ENCODE measurements at regions not wholly inside any gene's neighbourhood (a gene's known extent, or its start where the extent isn't known, plus 50 kb on each side); places are given as distances from the start of the nearest gene placed in this dataset.

DNA sequence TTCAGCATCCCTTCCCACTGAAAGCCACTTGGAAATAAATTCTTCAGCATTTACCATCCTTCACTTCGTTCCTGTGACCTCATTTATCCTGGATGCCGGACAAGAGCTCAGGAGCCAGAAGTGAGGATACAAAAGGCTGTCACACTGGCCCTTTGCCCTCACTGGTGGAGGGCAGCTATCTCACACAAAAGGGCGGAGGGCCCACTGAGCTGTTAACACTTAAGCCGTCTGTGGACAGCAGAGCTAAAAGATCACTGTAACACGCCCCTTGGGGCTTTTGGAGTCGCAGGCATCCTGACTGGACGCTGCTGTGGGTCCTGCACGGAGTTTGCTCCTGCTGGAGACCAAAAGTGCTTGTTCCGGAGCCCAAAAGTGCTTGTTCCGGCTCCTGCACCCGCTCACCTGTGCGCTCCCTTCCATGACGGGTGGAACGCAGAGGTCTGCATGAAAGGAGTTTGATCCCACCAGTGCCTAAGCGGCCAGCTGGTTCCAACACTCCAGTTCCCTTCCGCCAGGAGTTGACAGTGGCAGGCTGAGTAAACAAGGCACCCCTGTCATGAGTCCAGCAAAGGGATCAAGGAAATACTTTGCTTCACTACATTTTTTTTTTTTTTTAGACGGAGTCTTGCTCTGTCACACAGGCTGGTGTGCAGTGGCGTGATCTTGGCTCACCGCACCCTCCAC, 572.0 kb upstream of the LINC00305 start:
- DNase-seq: no peak
- no peak overlapping the region for H3K9ac ChIP-seq (ENCODE audit: low read length)
- H3K27me3 ChIP-seq (replicated peaks; ENCODE audit: insufficient read depth, low read length): no peaks in the 10 kb centered on the region
- TF ChIP-seq EZH2 (optimal IDR thresholded peaks at IDR 0.05; ENCODE audit: low read depth, low read length): no peak
- no peaks in the 10 kb centered on the region for H3F3A ChIP-seq (ENCODE audit: insufficient read depth, low read length)
- H3K4me3 ChIP-seq (ENCODE audit: low read length): no peak overlapping the region
- no peaks in the 10 kb centered on the region for H3K4me1 ChIP-seq (ENCODE audit: low read length)
- no peaks in the 10 kb centered on the region for H3K79me2 ChIP-seq (ENCODE audit: low read length)
- no peaks in the 10 kb centered on the region for H4K20me1 ChIP-seq (ENCODE audit: insufficient read depth, low read length)
- no peak overlapping the region for H3K4me2 ChIP-seq (ENCODE audit: low read depth, low read length)
- H3K27ac ChIP-seq (ENCODE audit: low read length): no peak overlapping the region
- no peaks in the 10 kb centered on the region for H3K9me3 ChIP-seq (replicated peaks; ENCODE audit: insufficient read depth, low read length)
- no peaks in the 10 kb centered on the region for H3K9me2 ChIP-seq (replicated peaks; ENCODE audit: insufficient read depth, low read length)
- no peak overlapping the region for H2AFZ ChIP-seq (ENCODE audit: low read length)
- no peaks in the 10 kb centered on the region for H3K36me3 ChIP-seq (replicated peaks; ENCODE audit: insufficient read depth, low read length)

DNA sequence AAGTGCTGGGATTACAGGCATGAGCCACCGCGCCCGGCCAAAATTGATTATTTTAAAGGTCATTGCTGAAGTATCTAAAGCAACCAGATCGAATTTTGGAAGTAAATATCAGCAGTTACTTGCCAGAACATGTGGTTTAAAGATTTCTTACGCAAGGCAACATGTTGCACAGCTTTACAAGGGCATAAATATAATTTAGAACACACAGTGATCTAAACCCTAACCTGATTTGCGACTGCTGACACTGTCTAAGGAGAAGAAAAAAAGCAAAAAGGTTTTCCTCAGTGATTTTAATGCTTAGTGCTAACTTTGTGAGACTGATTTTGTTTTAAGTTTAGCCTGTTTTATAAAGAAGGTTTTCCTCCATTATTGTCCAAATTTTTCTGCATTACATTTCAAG, 569.9 kb upstream of the LINC00305 start:
- Histone ChIP-seq H2AFZ (ENCODE audit: low read length) (no peak overlapping the region), H3K4me3 (ENCODE audit: low read length) (no peak overlapping the region), H3K9me3 (replicated peaks; ENCODE audit: insufficient read depth, low read length) (no peaks in the 10 kb centered on the region), H3K9me2 (replicated peaks; ENCODE audit: insufficient read depth, low read length) (no peaks in the 10 kb centered on the region), H3K27me3 (replicated peaks; ENCODE audit: insufficient read depth, low read length) (no peaks in the 10 kb centered on the region), H3K4me2 (ENCODE audit: low read depth, low read length) (no peak overlapping the region), H3K36me3 (replicated peaks; ENCODE audit: insufficient read depth, low read length) (no peaks in the 10 kb centered on the region), H3K27ac (ENCODE audit: low read length) (no peak overlapping the region), H3K4me1 (ENCODE audit: low read length) (no peaks in the 10 kb centered on the region; the same call in 1 of the 2 replicates), H4K20me1 (ENCODE audit: insufficient read depth, low read length) (no peaks in the 10 kb centered on the region), H3K79me2 (ENCODE audit: low read length) (no peaks in the 10 kb centered on the region), H3F3A (ENCODE audit: insufficient read depth, low read length) (no peaks in the 10 kb centered on the region), H3K9ac (ENCODE audit: low read length) (no peak overlapping the region)
- no peak for DNase-seq
- TF ChIP-seq, protein P1, sequence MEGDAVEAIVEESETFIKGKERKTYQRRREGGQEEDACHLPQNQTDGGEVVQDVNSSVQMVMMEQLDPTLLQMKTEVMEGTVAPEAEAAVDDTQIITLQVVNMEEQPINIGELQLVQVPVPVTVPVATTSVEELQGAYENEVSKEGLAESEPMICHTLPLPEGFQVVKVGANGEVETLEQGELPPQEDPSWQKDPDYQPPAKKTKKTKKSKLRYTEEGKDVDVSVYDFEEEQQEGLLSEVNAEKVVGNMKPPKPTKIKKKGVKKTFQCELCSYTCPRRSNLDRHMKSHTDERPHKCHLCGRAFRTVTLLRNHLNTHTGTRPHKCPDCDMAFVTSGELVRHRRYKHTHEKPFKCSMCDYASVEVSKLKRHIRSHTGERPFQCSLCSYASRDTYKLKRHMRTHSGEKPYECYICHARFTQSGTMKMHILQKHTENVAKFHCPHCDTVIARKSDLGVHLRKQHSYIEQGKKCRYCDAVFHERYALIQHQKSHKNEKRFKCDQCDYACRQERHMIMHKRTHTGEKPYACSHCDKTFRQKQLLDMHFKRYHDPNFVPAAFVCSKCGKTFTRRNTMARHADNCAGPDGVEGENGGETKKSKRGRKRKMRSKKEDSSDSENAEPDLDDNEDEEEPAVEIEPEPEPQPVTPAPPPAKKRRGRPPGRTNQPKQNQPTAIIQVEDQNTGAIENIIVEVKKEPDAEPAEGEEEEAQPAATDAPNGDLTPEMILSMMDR (IDR thresholded peaks at IDR 0.05; ENCODE audit: low read length): no peak
- TF ChIP-seq EZH2phosphoT487 (IDR thresholded peaks at IDR 0.05; ENCODE audit: low read length): no peak
- no peak for TF ChIP-seq EZH2 (optimal IDR thresholded peaks at IDR 0.05; ENCODE audit: low read depth, low read length)

DNA sequence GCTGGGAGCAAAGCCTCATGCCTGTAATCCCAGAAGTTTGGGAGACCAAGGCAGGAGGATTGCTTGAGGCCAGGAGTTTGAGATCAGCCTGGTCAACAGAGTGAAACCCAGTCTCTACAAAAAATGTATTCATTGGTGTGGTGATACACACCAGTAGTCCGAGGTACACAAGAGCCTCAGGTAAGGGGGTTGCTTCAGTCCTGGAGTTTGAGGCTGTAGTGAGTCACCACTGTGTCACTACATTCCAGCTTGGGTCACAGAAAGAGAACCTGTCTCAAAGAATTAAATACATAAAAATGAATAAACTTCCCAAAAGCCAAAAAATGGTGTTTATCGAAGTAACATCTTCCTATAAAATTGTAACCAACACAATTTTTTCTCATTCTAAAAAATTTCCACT, 568.1 kb upstream of the LINC00305 start:
- TF ChIP-seq EZH2phosphoT487 (IDR thresholded peaks at IDR 0.05; ENCODE audit: low read length) (no peak), EZH2 (optimal IDR thresholded peaks at IDR 0.05; ENCODE audit: low read depth, low read length) (no peak)
- TF ChIP-seq, protein P1 (IDR thresholded peaks at IDR 0.05; ENCODE audit: low read length): no peak
- no peak overlapping the region for H2AFZ ChIP-seq (ENCODE audit: low read length)
- no peaks in the 10 kb centered on the region for H3K9me3 ChIP-seq (replicated peaks; ENCODE audit: insufficient read depth, low read length)
- no peaks in the 10 kb centered on the region for H3K36me3 ChIP-seq (replicated peaks; ENCODE audit: insufficient read depth, low read length)
- no peak for DNase-seq
- no peak overlapping the region for H3K4me2 ChIP-seq (ENCODE audit: low read depth, low read length)
- H3K4me1 ChIP-seq (ENCODE audit: low read length): peaks cover 4% of the 10 kb centered on the region
- H3K9me2 ChIP-seq (replicated peaks; ENCODE audit: insufficient read depth, low read length): no peaks in the 10 kb centered on the region
- H3K9ac ChIP-seq (ENCODE audit: low read length): no peak overlapping the region
- no peaks in the 10 kb centered on the region for H3K27me3 ChIP-seq (replicated peaks; ENCODE audit: insufficient read depth, low read length)
- no peak overlapping the region for H3K27ac ChIP-seq (ENCODE audit: low read length)
- no peaks in the 10 kb centered on the region for H3K79me2 ChIP-seq (ENCODE audit: low read length)
- no peak overlapping the region for H3K4me3 ChIP-seq (ENCODE audit: low read length)
- no peaks in the 10 kb centered on the region for H4K20me1 ChIP-seq (ENCODE audit: insufficient read depth, low read length)
- no peaks in the 10 kb centered on the region for H3F3A ChIP-seq (ENCODE audit: insufficient read depth, low read length)

DNA sequence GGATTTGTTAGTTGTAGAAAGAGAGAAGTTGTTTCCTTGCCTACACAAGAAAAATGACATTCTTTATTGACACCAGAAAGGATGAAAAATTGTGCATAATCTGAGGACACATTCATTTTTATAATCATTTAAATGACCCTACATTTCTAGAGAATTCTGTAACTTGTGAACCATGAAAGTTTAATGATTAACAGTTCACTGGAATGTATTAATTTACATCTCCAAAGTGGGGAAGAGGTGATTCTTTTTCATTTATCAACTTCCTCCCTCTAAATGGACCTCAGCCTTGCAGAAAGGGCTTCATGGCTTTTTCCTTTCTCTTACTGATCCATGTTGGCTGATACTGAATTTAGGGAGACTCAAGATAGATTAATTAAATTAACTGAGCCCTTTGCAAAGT, 565.2 kb upstream of the LINC00305 start:
- no peak overlapping the region for H3K9ac ChIP-seq (ENCODE audit: low read length)
- peaks cover 4% of the 10 kb centered on the region for H3K4me1 ChIP-seq (ENCODE audit: low read length)
- no peak overlapping the region for H3K27ac ChIP-seq (ENCODE audit: low read length)
- H3K79me2 ChIP-seq (ENCODE audit: low read length): no peaks in the 10 kb centered on the region
- H3K9me2 ChIP-seq (replicated peaks; ENCODE audit: insufficient read depth, low read length): no peaks in the 10 kb centered on the region
- no peak overlapping the region for H3K4me3 ChIP-seq (ENCODE audit: low read length)
- H3K9me3 ChIP-seq (replicated peaks; ENCODE audit: insufficient read depth, low read length): no peaks in the 10 kb centered on the region
- no peaks in the 10 kb centered on the region for H4K20me1 ChIP-seq (ENCODE audit: insufficient read depth, low read length)
- no peaks in the 10 kb centered on the region for H3K27me3 ChIP-seq (replicated peaks; ENCODE audit: insufficient read depth, low read length)
- no peak overlapping the region for H3K4me2 ChIP-seq (ENCODE audit: low read depth, low read length)
- no peaks in the 10 kb centered on the region for H3K36me3 ChIP-seq (replicated peaks; ENCODE audit: insufficient read depth, low read length)
- TF ChIP-seq EZH2phosphoT487 (IDR thresholded peaks at IDR 0.05; ENCODE audit: low read length) (no peak), EZH2 (optimal IDR thresholded peaks at IDR 0.05; ENCODE audit: low read depth, low read length) (no peak)
- TF ChIP-seq, protein P1 (IDR thresholded peaks at IDR 0.05; ENCODE audit: low read length): no peak
- no peaks in the 10 kb centered on the region for H3F3A ChIP-seq (ENCODE audit: insufficient read depth, low read length)
- H2AFZ ChIP-seq (ENCODE audit: low read length): no peak overlapping the region
- no peak for DNase-seq

Measured in MM.1S (cell line).